ENCODE measurements at regions not wholly inside any gene's neighbourhood (a gene's known extent, or its start where the extent isn't known, plus 50 kb on each side); places are given as distances from the start of the nearest gene placed in this dataset.

DNA sequence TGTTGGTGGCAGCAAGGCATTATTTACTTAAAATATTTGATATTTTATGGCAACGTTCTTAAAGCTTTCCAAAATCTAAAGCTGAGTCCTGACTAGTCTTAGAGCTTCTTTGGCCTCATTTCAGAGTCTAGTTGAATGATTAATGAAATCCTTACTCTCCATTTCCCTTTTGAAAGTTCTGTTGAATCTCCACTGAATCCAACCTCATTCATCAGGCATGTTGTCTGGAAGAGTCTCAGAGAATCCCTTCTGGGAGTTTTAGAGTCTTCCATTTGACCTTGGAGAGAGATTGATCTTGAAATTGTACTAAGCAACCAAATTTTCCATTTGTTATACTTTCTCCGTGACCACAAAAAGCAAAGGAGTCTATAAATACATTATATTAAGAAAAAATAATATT is 198.5 kb upstream of the TMEM196 start:
- no peaks in the 10 kb centered on the region for H3K79me2 ChIP-seq (ENCODE audit: insufficient read depth, low read length)
- no peaks in the 10 kb centered on the region for H3K9me2 ChIP-seq (replicated peaks; ENCODE audit: low read depth, low read length)
- H3K9me3 ChIP-seq (ENCODE audit: insufficient read depth, low read depth, low read length) = no peaks in the 10 kb centered on the region
- H3K4me2 ChIP-seq (ENCODE audit: low read depth, low read length, poor library complexity, severe bottlenecking) = no peak overlapping the region
- H3K9ac ChIP-seq (ENCODE audit: low read depth, low read length, poor library complexity, severe bottlenecking) = no peak overlapping the region
- no peaks in the 10 kb centered on the region for H4K20me1 ChIP-seq (ENCODE audit: insufficient read depth, low read length, poor library complexity, severe bottlenecking)
- no peak for TF ChIP-seq CTCF (conservative IDR thresholded peaks at IDR 0.05; ENCODE audit: low read length)
- TF ChIP-seq EZH2phosphoT487 (IDR thresholded peaks at IDR 0.05; ENCODE audit: borderline replicate concordance) = no peak
- no peaks in the 10 kb centered on the region for H3F3A ChIP-seq (ENCODE audit: low read depth)
- no peaks in the 10 kb centered on the region for H3K36me3 ChIP-seq (ENCODE audit: insufficient read depth, low read length)
- H3K27me3 ChIP-seq (ENCODE audit: insufficient read depth, low read length, poor library complexity, severe bottlenecking) = no peaks in the 10 kb centered on the region
- no peak overlapping the region for H3K4me3 ChIP-seq (ENCODE audit: low read length, poor library complexity, severe bottlenecking)
- no peak overlapping the region for H2AFZ ChIP-seq (ENCODE audit: low read length)
- no peaks in the 10 kb centered on the region for H3K4me1 ChIP-seq (ENCODE audit: insufficient read depth, low read length, poor library complexity, severe bottlenecking)

- Histone ChIP-seq H3F3A (ENCODE audit: low read depth) (no peaks in the 10 kb centered on the region), H3K4me3 (ENCODE audit: low read length, poor library complexity, severe bottlenecking) (no peak overlapping the region), H3K9me3 (ENCODE audit: insufficient read depth, low read depth, low read length) (no peaks in the 10 kb centered on the region), H3K36me3 (ENCODE audit: insufficient read depth, low read length) (no peaks in the 10 kb centered on the region), H3K79me2 (ENCODE audit: insufficient read depth, low read length) (no peaks in the 10 kb centered on the region), H3K27me3 (ENCODE audit: insufficient read depth, low read length, poor library complexity, severe bottlenecking) (no peaks in the 10 kb centered on the region), H2AFZ (ENCODE audit: low read length) (no peak overlapping the region), H3K4me2 (ENCODE audit: low read depth, low read length, poor library complexity, severe bottlenecking) (no peak overlapping the region), H3K4me1 (ENCODE audit: insufficient read depth, low read length, poor library complexity, severe bottlenecking) (no peaks in the 10 kb centered on the region), H3K9me2 (replicated peaks; ENCODE audit: low read depth, low read length) (no peaks in the 10 kb centered on the region), H3K9ac (ENCODE audit: low read depth, low read length, poor library complexity, severe bottlenecking) (no peak overlapping the region), H4K20me1 (ENCODE audit: insufficient read depth, low read length, poor library complexity, severe bottlenecking) (no peaks in the 10 kb centered on the region)
- TF ChIP-seq CTCF (conservative IDR thresholded peaks at IDR 0.05; ENCODE audit: low read length) (no peak), EZH2phosphoT487 (IDR thresholded peaks at IDR 0.05; ENCODE audit: borderline replicate concordance) (no peak)
These were observed 197.1 kb upstream of the TMEM196 start for GRCh38 chr7:19970514-19970913.

GRCh38 chr7:19969859-19970493 is 196.6 kb upstream of the TMEM196 start:
- no peak overlapping the region for H2AFZ ChIP-seq (ENCODE audit: low read length)
- no peak overlapping the region for H3K4me3 ChIP-seq (ENCODE audit: low read length, poor library complexity, severe bottlenecking)
- no peaks in the 10 kb centered on the region for H3K27me3 ChIP-seq (ENCODE audit: insufficient read depth, low read length, poor library complexity, severe bottlenecking)
- H3K79me2 ChIP-seq (ENCODE audit: insufficient read depth, low read length) = no peaks in the 10 kb centered on the region
- no peaks in the 10 kb centered on the region for H4K20me1 ChIP-seq (ENCODE audit: insufficient read depth, low read length, poor library complexity, severe bottlenecking)
- no peaks in the 10 kb centered on the region for H3K9me2 ChIP-seq (replicated peaks; ENCODE audit: low read depth, low read length)
- TF ChIP-seq EZH2phosphoT487 (IDR thresholded peaks at IDR 0.05; ENCODE audit: borderline replicate concordance) (no peak), CTCF (conservative IDR thresholded peaks at IDR 0.05; ENCODE audit: low read length) (no peak)
- no peaks in the 10 kb centered on the region for H3F3A ChIP-seq (ENCODE audit: low read depth)
- no peaks in the 10 kb centered on the region for H3K4me1 ChIP-seq (ENCODE audit: insufficient read depth, low read length, poor library complexity, severe bottlenecking)
- no peak overlapping the region for H3K4me2 ChIP-seq (ENCODE audit: low read depth, low read length, poor library complexity, severe bottlenecking)
- H3K9me3 ChIP-seq (ENCODE audit: insufficient read depth, low read depth, low read length) = no peaks in the 10 kb centered on the region
- no peak overlapping the region for H3K9ac ChIP-seq (ENCODE audit: low read depth, low read length, poor library complexity, severe bottlenecking)
- no peaks in the 10 kb centered on the region for H3K36me3 ChIP-seq (ENCODE audit: insufficient read depth, low read length)

Data from Loucy (cell line).